ENCODE measurements at regions not wholly inside any gene's neighbourhood (a gene's known extent, or its start where the extent isn't known, plus 50 kb on each side); places are given as distances from the start of the nearest gene placed in this dataset.

DNA sequence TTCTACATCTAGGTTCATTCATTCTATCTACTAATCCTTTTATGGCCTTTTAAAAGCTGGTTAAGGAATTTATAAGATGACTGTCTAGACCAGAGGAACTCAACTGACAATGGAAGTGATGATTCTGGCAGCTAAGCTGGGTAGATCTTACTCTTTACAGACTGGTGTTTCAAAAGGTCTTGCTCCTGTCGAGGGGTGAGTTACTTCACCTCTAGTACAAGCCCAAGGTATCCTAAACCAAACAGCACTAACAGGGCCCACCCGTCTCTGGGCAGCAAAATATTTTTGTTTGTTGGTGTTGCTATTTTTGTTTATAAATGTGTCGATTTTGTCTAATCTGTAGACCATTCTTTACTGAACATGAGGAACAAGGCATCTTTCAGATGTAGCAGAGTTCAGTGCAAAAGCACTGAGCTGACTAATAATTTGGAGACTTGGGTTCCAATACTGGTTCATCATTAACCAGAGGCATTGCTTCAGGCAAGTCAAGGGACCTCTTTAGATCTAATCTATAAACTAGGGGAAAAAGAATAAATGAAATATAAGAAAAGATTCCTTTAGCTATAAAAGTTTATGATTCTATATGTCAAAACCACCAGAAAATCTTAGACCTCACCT, 90.3 kb upstream of the FRG1 start:
- H3F3A ChIP-seq (ENCODE audit: low read length, unreplicated experiment) = no peaks in the 10 kb centered on the region
- intact Hi-C loops (cut with micrococcal nuclease) = no loop called here
- TF ChIP-seq, protein P1, sequence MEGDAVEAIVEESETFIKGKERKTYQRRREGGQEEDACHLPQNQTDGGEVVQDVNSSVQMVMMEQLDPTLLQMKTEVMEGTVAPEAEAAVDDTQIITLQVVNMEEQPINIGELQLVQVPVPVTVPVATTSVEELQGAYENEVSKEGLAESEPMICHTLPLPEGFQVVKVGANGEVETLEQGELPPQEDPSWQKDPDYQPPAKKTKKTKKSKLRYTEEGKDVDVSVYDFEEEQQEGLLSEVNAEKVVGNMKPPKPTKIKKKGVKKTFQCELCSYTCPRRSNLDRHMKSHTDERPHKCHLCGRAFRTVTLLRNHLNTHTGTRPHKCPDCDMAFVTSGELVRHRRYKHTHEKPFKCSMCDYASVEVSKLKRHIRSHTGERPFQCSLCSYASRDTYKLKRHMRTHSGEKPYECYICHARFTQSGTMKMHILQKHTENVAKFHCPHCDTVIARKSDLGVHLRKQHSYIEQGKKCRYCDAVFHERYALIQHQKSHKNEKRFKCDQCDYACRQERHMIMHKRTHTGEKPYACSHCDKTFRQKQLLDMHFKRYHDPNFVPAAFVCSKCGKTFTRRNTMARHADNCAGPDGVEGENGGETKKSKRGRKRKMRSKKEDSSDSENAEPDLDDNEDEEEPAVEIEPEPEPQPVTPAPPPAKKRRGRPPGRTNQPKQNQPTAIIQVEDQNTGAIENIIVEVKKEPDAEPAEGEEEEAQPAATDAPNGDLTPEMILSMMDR (conservative IDR thresholded peaks at IDR 0.05; ENCODE audit: low read depth, low read length) = no peak
- TF ChIP-seq EZH2phosphoT487 (IDR thresholded peaks at IDR 0.05; ENCODE audit: borderline replicate concordance, low read length) = no peak
- TF ChIP-seq EZH2 (IDR thresholded peaks at IDR 0.05; ENCODE audit: low read length, unreplicated experiment) = no peak
- H3K79me2 ChIP-seq (ENCODE audit: low read length) = no peaks in the 10 kb centered on the region
- BruUV-seq (replicated peaks) = no TSS peak
- no peaks in the 10 kb centered on the region for H3K9me3 ChIP-seq (ENCODE audit: low read length)
- no peak overlapping the region for H3K4me3 ChIP-seq (ENCODE audit: low read length)
- CTCF ChIA-PET = no interaction called here
- no peaks in the 10 kb centered on the region for H3K4me1 ChIP-seq (ENCODE audit: insufficient read depth, low read length)
- H3K27me3 ChIP-seq (ENCODE audit: low read length) = no peaks in the 10 kb centered on the region
- H3K36me3 ChIP-seq (ENCODE audit: low read depth, low read length) = no peaks in the 10 kb centered on the region
- H3K4me2 ChIP-seq (ENCODE audit: low read length) = no peak overlapping the region
- H4K20me1 ChIP-seq (ENCODE audit: low read length) = no peaks in the 10 kb centered on the region
- H3K27ac ChIP-seq (ENCODE audit: low read length) = no peak overlapping the region
- POLR2A ChIA-PET (ENCODE audit: unreplicated experiment) = no interaction called here
- no peak overlapping the region for H2AFZ ChIP-seq (ENCODE audit: low read length)
- H3K9me2 ChIP-seq (replicated peaks; ENCODE audit: low read length) = no peaks in the 10 kb centered on the region
- no peak for DNase-seq
- no peak overlapping the region for H3K9ac ChIP-seq (ENCODE audit: low read length)
- ATAC-seq = no peak

DNA sequence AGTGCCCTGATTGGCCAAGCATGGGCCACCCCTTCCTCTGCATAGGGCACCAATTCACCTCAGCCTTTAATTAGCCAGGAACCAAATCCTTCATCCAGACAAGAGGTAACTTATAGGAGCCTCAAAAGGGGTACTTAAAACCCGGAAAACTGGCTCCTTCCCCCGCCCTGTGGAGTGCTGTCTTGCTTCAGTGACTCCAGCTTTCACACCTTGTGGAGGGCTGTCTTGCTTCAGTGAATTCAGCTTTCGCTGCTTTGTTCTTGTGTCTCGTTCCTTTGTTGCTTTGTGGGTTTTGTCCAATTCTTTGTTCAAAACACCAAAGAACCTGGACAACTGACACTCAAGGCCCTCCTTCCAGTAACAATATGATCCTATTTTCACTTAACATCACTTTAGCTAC, 82.2 kb upstream of the FRG1 start:
- no peak for DNase-seq
- TF ChIP-seq EZH2phosphoT487 (IDR thresholded peaks at IDR 0.05; ENCODE audit: borderline replicate concordance, low read length) (no peak), EZH2 (IDR thresholded peaks at IDR 0.05; ENCODE audit: low read length, unreplicated experiment) (no peak)
- TF ChIP-seq, protein P1 (conservative IDR thresholded peaks at IDR 0.05; ENCODE audit: low read depth, low read length) = no peak
- H3K4me1 ChIP-seq (ENCODE audit: insufficient read depth, low read length) = no peaks in the 10 kb centered on the region
- no peaks in the 10 kb centered on the region for H3K36me3 ChIP-seq (ENCODE audit: low read depth, low read length)
- no peaks in the 10 kb centered on the region for H3K9me2 ChIP-seq (replicated peaks; ENCODE audit: low read length)
- H3K9me3 ChIP-seq (ENCODE audit: low read length) = no peaks in the 10 kb centered on the region
- POLR2A ChIA-PET (ENCODE audit: unreplicated experiment) = no interaction called here
- no peak overlapping the region for H3K9ac ChIP-seq (ENCODE audit: low read length)
- no peak overlapping the region for H3K4me3 ChIP-seq (ENCODE audit: low read length)
- no peaks in the 10 kb centered on the region for H3F3A ChIP-seq (ENCODE audit: low read length, unreplicated experiment)
- no peak overlapping the region for H2AFZ ChIP-seq (ENCODE audit: low read length)
- H3K4me2 ChIP-seq (ENCODE audit: low read length) = no peak overlapping the region
- intact Hi-C loops (cut with micrococcal nuclease) = no loop called here
- BruUV-seq (replicated peaks) = no TSS peak
- ATAC-seq = no peak
- no peaks in the 10 kb centered on the region for H4K20me1 ChIP-seq (ENCODE audit: low read length)
- CTCF ChIA-PET = no interaction called here
- no peaks in the 10 kb centered on the region for H3K79me2 ChIP-seq (ENCODE audit: low read length)
- no peak overlapping the region for H3K27ac ChIP-seq (ENCODE audit: low read length)
- no peaks in the 10 kb centered on the region for H3K27me3 ChIP-seq (ENCODE audit: low read length)

DNA sequence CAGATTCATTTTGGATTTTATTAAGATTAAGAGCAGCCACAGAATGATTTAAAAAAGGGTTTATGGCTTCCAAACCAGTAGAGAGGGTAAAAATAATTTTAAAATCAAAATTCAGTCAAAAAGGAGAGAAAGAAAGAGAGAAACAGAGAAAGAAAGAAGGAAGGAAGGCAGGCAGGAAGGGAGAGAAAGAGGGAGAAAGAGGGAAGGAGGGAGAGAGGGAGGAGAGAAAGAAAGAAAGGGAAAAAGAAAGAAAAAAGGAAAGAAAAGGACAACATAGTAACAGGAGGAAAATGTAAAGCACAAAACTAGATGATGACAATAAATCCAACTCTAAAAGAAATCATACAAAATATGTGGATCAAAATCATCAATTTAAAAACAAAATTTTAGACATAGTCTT, 79.6 kb upstream of the FRG1 start:
- H3K9me2 ChIP-seq (replicated peaks; ENCODE audit: low read length) = no peaks in the 10 kb centered on the region
- no peak for ATAC-seq
- H2AFZ ChIP-seq (ENCODE audit: low read length) = no peak overlapping the region
- H3K4me1 ChIP-seq (ENCODE audit: insufficient read depth, low read length) = no peaks in the 10 kb centered on the region
- BruUV-seq (replicated peaks) = no TSS peak
- intact Hi-C loops (cut with micrococcal nuclease) = no loop called here
- H3K4me2 ChIP-seq (ENCODE audit: low read length) = no peak overlapping the region
- H3K9me3 ChIP-seq (ENCODE audit: low read length) = no peaks in the 10 kb centered on the region
- H4K20me1 ChIP-seq (ENCODE audit: low read length) = no peaks in the 10 kb centered on the region
- no peaks in the 10 kb centered on the region for H3F3A ChIP-seq (ENCODE audit: low read length, unreplicated experiment)
- no peaks in the 10 kb centered on the region for H3K27me3 ChIP-seq (ENCODE audit: low read length)
- no peak overlapping the region for H3K9ac ChIP-seq (ENCODE audit: low read length)
- H3K27ac ChIP-seq (ENCODE audit: low read length) = no peak overlapping the region
- CTCF ChIA-PET = no interaction called here
- H3K36me3 ChIP-seq (ENCODE audit: low read depth, low read length) = no peaks in the 10 kb centered on the region
- H3K4me3 ChIP-seq (ENCODE audit: low read length) = no peak overlapping the region
- DNase-seq = no peak
- POLR2A ChIA-PET (ENCODE audit: unreplicated experiment) = no interaction called here
- H3K79me2 ChIP-seq (ENCODE audit: low read length) = no peaks in the 10 kb centered on the region
- TF ChIP-seq EZH2phosphoT487 (IDR thresholded peaks at IDR 0.05; ENCODE audit: borderline replicate concordance, low read length) (no peak), EZH2 (IDR thresholded peaks at IDR 0.05; ENCODE audit: low read length, unreplicated experiment) (no peak)
- TF ChIP-seq, protein P1 (conservative IDR thresholded peaks at IDR 0.05; ENCODE audit: low read depth, low read length) = no peak

Data from PC-3 (cell line).